ENCODE measurements at regions not wholly inside any gene's neighbourhood (a gene's known extent, or its start where the extent isn't known, plus 50 kb on each side); places are given as distances from the start of the nearest gene placed in this dataset.
"Not testable (repeated sequence)": the region's sequence is repeated elsewhere in the genome, so short reads cannot be mapped to it uniquely, and the experiment has no call there.

DNA sequence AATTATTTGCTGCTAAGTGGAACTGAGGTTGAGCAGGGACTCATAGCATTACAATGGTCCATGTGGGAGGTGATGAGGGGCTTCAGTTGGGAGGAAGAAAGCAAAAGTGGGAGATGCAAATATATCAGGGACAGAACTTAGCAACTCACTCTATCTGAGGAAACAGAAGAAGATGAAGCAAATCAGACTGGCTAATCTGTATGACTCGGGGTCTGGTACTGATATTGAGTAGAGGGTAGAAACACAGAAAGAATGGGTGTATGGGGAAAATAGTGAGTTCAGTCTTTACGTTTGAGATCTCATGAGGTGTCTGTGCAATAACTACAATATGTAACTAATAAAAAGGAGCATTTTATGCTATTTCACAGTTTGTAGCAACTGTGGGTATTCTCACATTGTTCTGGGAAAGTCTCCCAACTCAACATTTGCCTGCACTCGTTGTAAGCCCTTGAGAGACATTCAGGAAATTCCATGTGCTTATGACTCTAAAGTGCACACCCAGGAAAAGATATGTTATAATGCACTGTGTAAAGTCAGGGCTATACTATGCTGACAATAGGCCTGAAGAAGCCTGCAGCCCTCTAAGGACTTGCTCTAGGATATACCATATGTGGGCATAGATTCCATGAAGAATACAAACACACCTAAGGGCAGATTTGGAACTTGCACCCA, 183.5 kb downstream of the SPRY2 start (continued):
- TF ChIP-seq, protein P1, sequence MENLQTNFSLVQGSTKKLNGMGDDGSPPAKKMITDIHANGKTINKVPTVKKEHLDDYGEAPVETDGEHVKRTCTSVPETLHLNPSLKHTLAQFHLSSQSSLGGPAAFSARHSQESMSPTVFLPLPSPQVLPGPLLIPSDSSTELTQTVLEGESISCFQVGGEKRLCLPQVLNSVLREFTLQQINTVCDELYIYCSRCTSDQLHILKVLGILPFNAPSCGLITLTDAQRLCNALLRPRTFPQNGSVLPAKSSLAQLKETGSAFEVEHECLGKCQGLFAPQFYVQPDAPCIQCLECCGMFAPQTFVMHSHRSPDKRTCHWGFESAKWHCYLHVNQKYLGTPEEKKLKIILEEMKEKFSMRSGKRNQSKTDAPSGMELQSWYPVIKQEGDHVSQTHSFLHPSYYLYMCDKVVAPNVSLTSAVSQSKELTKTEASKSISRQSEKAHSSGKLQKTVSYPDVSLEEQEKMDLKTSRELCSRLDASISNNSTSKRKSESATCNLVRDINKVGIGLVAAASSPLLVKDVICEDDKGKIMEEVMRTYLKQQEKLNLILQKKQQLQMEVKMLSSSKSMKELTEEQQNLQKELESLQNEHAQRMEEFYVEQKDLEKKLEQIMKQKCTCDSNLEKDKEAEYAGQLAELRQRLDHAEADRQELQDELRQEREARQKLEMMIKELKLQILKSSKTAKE (IDR thresholded peaks at IDR 0.05; ENCODE audit: low read depth, poor library complexity, severe bottlenecking): no peak
- TF ChIP-seq ZNF622 (IDR thresholded peaks at IDR 0.05): no peak
- TF ChIP-seq NR2F1 (conservative IDR thresholded peaks at IDR 0.05): no peak
- no peak for TF ChIP-seq HDAC2 (IDR thresholded peaks at IDR 0.05)
- TF ChIP-seq, protein P2, sequence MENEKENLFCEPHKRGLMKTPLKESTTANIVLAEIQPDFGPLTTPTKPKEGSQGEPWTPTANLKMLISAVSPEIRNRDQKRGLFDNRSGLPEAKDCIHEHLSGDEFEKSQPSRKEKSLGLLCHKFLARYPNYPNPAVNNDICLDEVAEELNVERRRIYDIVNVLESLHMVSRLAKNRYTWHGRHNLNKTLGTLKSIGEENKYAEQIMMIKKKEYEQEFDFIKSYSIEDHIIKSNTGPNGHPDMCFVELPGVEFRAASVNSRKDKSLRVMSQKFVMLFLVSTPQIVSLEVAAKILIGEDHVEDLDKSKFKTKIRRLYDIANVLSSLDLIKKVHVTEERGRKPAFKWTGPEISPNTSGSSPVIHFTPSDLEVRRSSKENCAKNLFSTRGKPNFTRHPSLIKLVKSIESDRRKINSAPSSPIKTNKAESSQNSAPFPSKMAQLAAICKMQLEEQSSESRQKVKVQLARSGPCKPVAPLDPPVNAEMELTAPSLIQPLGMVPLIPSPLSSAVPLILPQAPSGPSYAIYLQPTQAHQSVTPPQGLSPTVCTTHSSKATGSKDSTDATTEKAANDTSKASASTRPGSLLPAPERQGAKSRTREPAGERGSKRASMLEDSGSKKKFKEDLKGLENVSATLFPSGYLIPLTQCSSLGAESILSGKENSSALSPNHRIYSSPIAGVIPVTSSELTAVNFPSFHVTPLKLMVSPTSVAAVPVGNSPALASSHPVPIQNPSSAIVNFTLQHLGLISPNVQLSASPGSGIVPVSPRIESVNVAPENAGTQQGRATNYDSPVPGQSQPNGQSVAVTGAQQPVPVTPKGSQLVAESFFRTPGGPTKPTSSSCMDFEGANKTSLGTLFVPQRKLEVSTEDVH (IDR thresholded peaks at IDR 0.05; ENCODE audit: low read depth, partially characterized antibody): no peak
- TF ChIP-seq LARP7 (IDR thresholded peaks at IDR 0.05): no peak
- no peak for TF ChIP-seq SMC3 (IDR thresholded peaks at IDR 0.05; ENCODE audit: borderline replicate concordance, low read length)

DNA sequence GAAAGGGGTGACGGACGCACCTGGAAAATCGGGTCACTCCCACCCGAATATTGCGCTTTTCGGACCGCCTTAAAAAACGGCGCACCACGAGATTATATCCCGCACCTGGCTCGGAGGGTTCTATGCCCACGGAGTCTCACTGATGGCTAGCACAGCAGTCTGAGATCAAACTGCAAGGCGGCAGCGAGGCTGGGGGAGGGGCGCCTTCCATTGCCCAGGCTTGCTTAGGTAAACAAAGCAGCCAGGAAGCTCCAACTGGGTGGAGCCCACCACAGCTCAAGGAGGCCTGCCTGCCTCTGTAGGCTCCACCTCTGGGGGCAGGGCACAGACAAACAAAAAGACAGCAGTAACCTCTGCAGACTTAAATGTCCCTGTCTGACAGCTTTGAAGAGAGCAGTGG, 188.8 kb downstream of the SPRY2 start:
- H4K20me1 ChIP-seq (ENCODE audit: control insufficient read depth, insufficient read depth); H3K4me1 ChIP-seq (ENCODE audit: control insufficient read depth, insufficient read depth, low read length); DNase-seq (ENCODE audit: low read depth, low spot score); in situ Hi-C loops (cut with MboI); H3K4me3 ChIP-seq; H3K79me2 ChIP-seq (ENCODE audit: control insufficient read depth, insufficient read depth, low read length); H3K9ac ChIP-seq (ENCODE audit: control insufficient read depth, insufficient read depth, low read length); SMC1A ChIA-PET (ENCODE audit: uncharacterized antibody, unreplicated experiment); BruUV-seq (replicated peaks); CTCF ChIA-PET; H3K36me3 ChIP-seq (ENCODE audit: control insufficient read depth in 2 of 2, insufficient read depth in 2 of 2, low read length in 1 of 2); RAD21 ChIA-PET (ENCODE audit: unreplicated experiment); H3K27ac ChIP-seq (ENCODE audit: control insufficient read depth, insufficient read depth); H3K4me2 ChIP-seq (ENCODE audit: control insufficient read depth, insufficient read depth); H3K27me3 ChIP-seq (replicated peaks in 1 of 2; ENCODE audit: control insufficient read depth in 2 of 2, insufficient read depth in 2 of 2, low read length in 1 of 2); H3K9me3 ChIP-seq (replicated peaks; ENCODE audit: control insufficient read depth, insufficient read depth, low read length); POLR2A ChIA-PET; H2AFZ ChIP-seq (ENCODE audit: control insufficient read depth, low read depth, low read length); ATAC-seq; FAIRE-seq; intact Hi-C loops (cut with micrococcal nuclease; ENCODE audit: unreplicated experiment): not testable (repeated sequence)
- WGBS (ENCODE audit: insufficient coverage, insufficient replicate concordance, low lambda C conversion rate, missing lambda C conversion rate): 61% methylated on average over 16 of the region's 16 CpGs

Data from GM12878 (cell line).